Lower leg skin (tissue), 3 donors: ENCODE measurements at regions not wholly inside any gene's neighbourhood (a gene's known extent, or its start where the extent isn't known, plus 50 kb on each side); places are given as distances from the start of the nearest gene placed in this dataset.
"Not testable (repeated sequence)": the region's sequence is repeated elsewhere in the genome, so short reads cannot be mapped to it uniquely, and the experiment has no call there.

ENCODE experiments used
- CTCF ChIP-seq, 3 donors: fragments of 450-650 bp; IDR thresholded peaks; one replicate each; pipeline ENCODE4 v1.5.1; 2016; ENCODE audit warnings: antibody characterized with exemption in 3 of 3, mild to moderate bottlenecking in 3 of 3, moderate library complexity in 2 of 3
- POLR2A ChIP-seq, 2 donors: fragments of 450-650 bp; IDR thresholded peaks; one replicate each; pipeline ENCODE4 v1.6.1; 2016 to 2017; ENCODE audit warnings: antibody characterized with exemption in 2 of 2, mild to moderate bottlenecking in 1 of 2, moderate library complexity in 1 of 2

GRCh38 chr2:111310395-111310794, 189.7 kb downstream of the BCL2L11 start:
- TF ChIP-seq CTCF, POLR2A (IDR thresholded peaks at IDR 0.05): not testable (repeated sequence)
